ENCODE measurements at regions not wholly inside any gene's neighbourhood (a gene's known extent, or its start where the extent isn't known, plus 50 kb on each side); places are given as distances from the start of the nearest gene placed in this dataset.

DNA sequence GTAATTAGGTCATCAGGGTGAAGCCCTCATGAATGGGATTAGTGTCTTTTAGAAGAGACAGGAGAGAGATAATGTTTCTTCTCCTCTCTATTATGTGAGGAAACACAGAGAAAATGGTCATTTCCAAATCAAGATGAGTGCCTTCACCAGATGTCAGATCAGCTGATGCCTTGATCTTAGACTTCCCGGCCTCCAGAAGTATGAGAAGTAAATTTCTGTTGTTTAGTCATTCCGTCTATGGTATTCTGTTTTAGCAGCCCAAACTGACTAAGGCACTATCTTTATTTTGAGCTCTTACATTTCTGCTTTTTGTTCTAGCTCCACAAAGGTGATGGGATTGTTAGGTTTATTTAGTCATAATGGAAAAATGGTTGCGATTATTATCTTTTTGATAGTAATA, 273.2 kb upstream of the GADL1 start:
- ChIA-PET CTCF (interaction anchor here (0.6 kb wide), 1 partner anchor 342 kb away, joined by 3 read pairs; no protein-coding TSS in a partner anchor), POLR2A (no interaction called here)
- no peak for DNase-seq (ENCODE audit: low read depth, low spot score)
- H3K27ac ChIP-seq (ENCODE audit: low read depth, low read length), result no peak overlapping the region
- no peaks in the 10 kb centered on the region for H3K27me3 ChIP-seq (ENCODE audit: control insufficient read depth, insufficient read depth, low read length)
- H3K9me3 ChIP-seq (ENCODE audit: control insufficient read depth, insufficient read depth, low read length), result no peaks in the 10 kb centered on the region
- TF ChIP-seq, protein P1, sequence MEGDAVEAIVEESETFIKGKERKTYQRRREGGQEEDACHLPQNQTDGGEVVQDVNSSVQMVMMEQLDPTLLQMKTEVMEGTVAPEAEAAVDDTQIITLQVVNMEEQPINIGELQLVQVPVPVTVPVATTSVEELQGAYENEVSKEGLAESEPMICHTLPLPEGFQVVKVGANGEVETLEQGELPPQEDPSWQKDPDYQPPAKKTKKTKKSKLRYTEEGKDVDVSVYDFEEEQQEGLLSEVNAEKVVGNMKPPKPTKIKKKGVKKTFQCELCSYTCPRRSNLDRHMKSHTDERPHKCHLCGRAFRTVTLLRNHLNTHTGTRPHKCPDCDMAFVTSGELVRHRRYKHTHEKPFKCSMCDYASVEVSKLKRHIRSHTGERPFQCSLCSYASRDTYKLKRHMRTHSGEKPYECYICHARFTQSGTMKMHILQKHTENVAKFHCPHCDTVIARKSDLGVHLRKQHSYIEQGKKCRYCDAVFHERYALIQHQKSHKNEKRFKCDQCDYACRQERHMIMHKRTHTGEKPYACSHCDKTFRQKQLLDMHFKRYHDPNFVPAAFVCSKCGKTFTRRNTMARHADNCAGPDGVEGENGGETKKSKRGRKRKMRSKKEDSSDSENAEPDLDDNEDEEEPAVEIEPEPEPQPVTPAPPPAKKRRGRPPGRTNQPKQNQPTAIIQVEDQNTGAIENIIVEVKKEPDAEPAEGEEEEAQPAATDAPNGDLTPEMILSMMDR (IDR thresholded peaks at IDR 0.05; ENCODE audit: low read depth, low read length), result no peak
- no peak overlapping the region for H3K4me3 ChIP-seq (ENCODE audit: low read depth, low read length)

DNA sequence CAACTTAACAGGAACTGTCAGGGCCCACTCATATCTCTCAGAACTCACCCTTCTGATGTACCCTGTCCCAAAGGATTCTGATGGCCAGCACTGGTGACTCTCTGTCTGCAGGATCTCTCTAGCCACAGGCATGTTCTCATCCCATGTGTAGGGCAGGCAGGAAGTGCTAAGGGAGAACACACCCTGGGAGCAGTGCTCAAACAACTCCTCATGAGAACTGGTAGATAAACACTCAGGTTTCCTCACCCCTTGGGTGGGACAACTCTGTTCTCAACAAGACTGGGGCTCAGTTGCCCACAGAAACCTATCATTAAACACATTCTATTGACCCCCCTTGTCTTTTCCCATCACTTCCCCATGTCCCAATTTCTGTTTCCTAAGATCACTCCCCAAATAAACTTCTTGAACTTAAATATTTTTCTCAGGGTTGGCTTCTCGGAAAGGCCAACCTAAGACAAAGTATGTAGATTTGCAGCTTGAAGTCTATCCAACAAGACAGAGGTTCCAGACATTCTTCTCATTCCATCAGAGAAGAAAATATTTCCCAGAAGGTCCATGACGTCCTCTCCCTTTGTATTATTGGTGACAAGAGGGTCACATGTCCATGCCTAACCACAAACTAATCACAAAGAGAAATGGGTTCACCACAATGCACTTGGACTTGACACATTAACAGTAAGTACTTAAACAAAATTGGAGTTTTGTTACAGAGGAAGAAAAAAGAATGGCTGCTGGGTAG, 276.6 kb upstream of the GADL1 start:
- ChIA-PET CTCF (interaction anchor here (0.6 kb wide), 1 partner anchor 133 kb away, joined by 3 read pairs; no protein-coding TSS in a partner anchor), POLR2A (no interaction called here)
- H3K27me3 ChIP-seq (ENCODE audit: control insufficient read depth, insufficient read depth, low read length), result no peaks in the 10 kb centered on the region
- peak overlapping the region; percentile 42 for H3K27ac ChIP-seq (ENCODE audit: low read depth, low read length)
- TF ChIP-seq, protein P1 (IDR thresholded peaks at IDR 0.05; ENCODE audit: low read depth, low read length), result no peak
- H3K9me3 ChIP-seq (ENCODE audit: control insufficient read depth, insufficient read depth, low read length), result no peaks in the 10 kb centered on the region
- no peak overlapping the region for H3K4me3 ChIP-seq (ENCODE audit: low read depth, low read length)
- peak; percentile 66 for DNase-seq (ENCODE audit: low read depth, low spot score)

- POLR2A ChIA-PET, result no interaction called here
- no peak overlapping the region for H3K4me3 ChIP-seq (ENCODE audit: low read depth, low read length)
- TF ChIP-seq, protein P1 (IDR thresholded peaks at IDR 0.05; ENCODE audit: low read depth, low read length), result no peak
- no peaks in the 10 kb centered on the region for H3K27me3 ChIP-seq (ENCODE audit: control insufficient read depth, insufficient read depth, low read length)
- CTCF ChIA-PET, result no interaction called here
- H3K9me3 ChIP-seq (ENCODE audit: control insufficient read depth, insufficient read depth, low read length), result no peaks in the 10 kb centered on the region
- no peak for DNase-seq (ENCODE audit: low read depth, low spot score)
- no peak overlapping the region for H3K27ac ChIP-seq (ENCODE audit: low read depth, low read length)
Measured at GRCh38 chr3:31172336-31172735, 277.9 kb upstream of the GADL1 start.

GRCh38 chr3:31173118-31173718, 278.8 kb upstream of the GADL1 start:
- TF ChIP-seq, protein P1 (IDR thresholded peaks at IDR 0.05; ENCODE audit: low read depth, low read length), result no peak
- Histone ChIP-seq H3K27ac (ENCODE audit: low read depth, low read length) (no peak overlapping the region), H3K4me3 (ENCODE audit: low read depth, low read length) (no peak overlapping the region), H3K27me3 (ENCODE audit: control insufficient read depth, insufficient read depth, low read length) (no peaks in the 10 kb centered on the region), H3K9me3 (ENCODE audit: control insufficient read depth, insufficient read depth, low read length) (no peaks in the 10 kb centered on the region)
- DNase-seq (ENCODE audit: low read depth, low spot score), result no peak
- ChIA-PET POLR2A (no interaction called here), CTCF (no interaction called here)

DNA sequence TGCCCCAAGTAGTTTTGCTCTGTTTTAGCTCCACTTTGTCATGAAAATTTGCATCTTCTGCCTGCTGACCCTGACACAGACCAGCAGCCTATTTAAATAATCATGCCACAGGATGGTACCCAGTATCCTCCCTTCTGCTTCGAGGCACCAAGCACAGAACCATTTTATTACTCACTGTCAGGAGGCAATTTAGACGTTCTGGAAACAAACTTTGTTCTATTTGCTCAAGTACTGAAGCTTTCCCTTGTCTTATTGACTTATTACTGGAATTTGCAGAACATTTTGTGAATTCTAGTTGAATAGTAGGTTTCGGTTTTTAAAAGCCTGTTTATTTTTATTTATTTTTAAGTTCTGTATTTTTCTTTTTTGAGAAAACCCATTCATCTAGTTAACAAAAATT, 279.6 kb upstream of the GADL1 start:
- ChIA-PET CTCF (no interaction called here), POLR2A (no interaction called here)

More for the DNA sequence above, 279.6 kb upstream of the GADL1 start:
- no peak for DNase-seq (ENCODE audit: low read depth, low spot score)
- Histone ChIP-seq H3K4me3 (ENCODE audit: low read depth, low read length) (no peak overlapping the region), H3K27me3 (ENCODE audit: control insufficient read depth, insufficient read depth, low read length) (no peaks in the 10 kb centered on the region), H3K9me3 (ENCODE audit: control insufficient read depth, insufficient read depth, low read length) (no peaks in the 10 kb centered on the region), H3K27ac (ENCODE audit: low read depth, low read length) (no peak overlapping the region)
- TF ChIP-seq, protein P1 (IDR thresholded peaks at IDR 0.05; ENCODE audit: low read depth, low read length), result no peak

Data from AG04450 (cell line).